HepG2 (cell line): ENCODE measurements at regions not wholly inside any gene's neighbourhood (a gene's known extent, or its start where the extent isn't known, plus 50 kb on each side); places are given as distances from the start of the nearest gene placed in this dataset.
A peak's percentile ranks its signal among the peaks of the same experiment; 100 is the strongest.

Source experiments
- FOXA3 ChIP-seq: IDR thresholded peaks from 2 replicates; pipeline ENCODE4 v1.6.1; 2016; ENCODE audit warnings: missing genetic modification reagents, missing compliant biosample characterization
- ISX ChIP-seq: sonication (generic); formaldehyde crosslinking; conservative IDR thresholded peaks from 2 replicates; pipeline ENCODE4 v1.5.0; 2020; ENCODE audit warnings: missing genetic modification reagents
- RARG ChIP-seq: sonication (generic); formaldehyde crosslinking; IDR thresholded peaks from 2 replicates; pipeline ENCODE4 v1.4.0; 2020; ENCODE audit warnings: low read depth, mild to moderate bottlenecking, missing genetic modification reagents
- STAG1 ChIP-seq: sonication (generic); formaldehyde crosslinking; IDR thresholded peaks from 2 replicates; pipeline ENCODE4 v1.4.0; 2020; ENCODE audit warnings: missing genetic modification reagents
- TARDBP ChIP-seq: sonication (generic); formaldehyde crosslinking; IDR thresholded peaks from 2 replicates; pipeline ENCODE4 v1.8.0; 2022; ENCODE audit warnings: mild to moderate bottlenecking, missing genetic modification reagents
- TCF7L2 ChIP-seq: IDR thresholded peaks from 2 replicates; pipeline ENCODE4 v1.6.1; 2011; ENCODE audit warnings: mild to moderate bottlenecking, low read depth, low read length, moderate library complexity
- TRIM24 ChIP-seq: sonication (generic); formaldehyde crosslinking; IDR thresholded peaks from 2 replicates; pipeline ENCODE4 v1.8.0; 2022; ENCODE audit warnings: mild to moderate bottlenecking, missing genetic modification reagents
- TSC22D2 ChIP-seq: sonication (generic); formaldehyde crosslinking; IDR thresholded peaks from 2 replicates; pipeline ENCODE4 v1.5.1; 2020; ENCODE audit warnings: missing genetic modification reagents, mild to moderate bottlenecking, borderline replicate concordance
- ZNF292 ChIP-seq: sonication (generic); formaldehyde crosslinking; IDR thresholded peaks from 2 replicates; pipeline ENCODE4 v1.8.1; 2022; ENCODE audit warnings: mild to moderate bottlenecking, low read depth, missing genetic modification reagents, borderline replicate concordance
- ZNF644 ChIP-seq: IDR thresholded peaks from 2 replicates; pipeline ENCODE4 v1.6.1; 2016; ENCODE audit warnings: low read depth
- ZNF83 ChIP-seq: sonication (generic); formaldehyde crosslinking; IDR thresholded peaks from 2 replicates; pipeline ENCODE4 v1.4.0; 2020; ENCODE audit warnings: missing genetic modification reagents, mild to moderate bottlenecking, borderline replicate concordance
- TF ChIP-seq, protein P1 (sequence below): sonication (generic); formaldehyde crosslinking; IDR thresholded peaks from 2 replicates; pipeline ENCODE4 v1.5.1; 2020; ENCODE audit warnings: missing genetic modification reagents, mild to moderate bottlenecking, borderline replicate concordance
- TF ChIP-seq, protein P2 (sequence below): sonication (generic); formaldehyde crosslinking; IDR thresholded peaks from 2 replicates; pipeline ENCODE4 v1.9.0; 2021; ENCODE audit warnings: missing genetic modification reagents, mild to moderate bottlenecking, borderline replicate concordance
- TF ChIP-seq, protein P3 (sequence below): sonication (generic); formaldehyde crosslinking; IDR thresholded peaks from 2 replicates; pipeline ENCODE4 v1.4.0; 2020; ENCODE audit warnings: mild to moderate bottlenecking, missing genetic modification reagents, borderline replicate concordance
- TF ChIP-seq, protein P4 (sequence below): sonication (generic); formaldehyde crosslinking; IDR thresholded peaks from 2 replicates; pipeline ENCODE4 v1.4.0; 2020; ENCODE audit warnings: missing genetic modification reagents, mild to moderate bottlenecking, borderline replicate concordance
- TF ChIP-seq, protein P5 (sequence below): sonication (generic); formaldehyde crosslinking; IDR thresholded peaks from 2 replicates; pipeline ENCODE4 v1.4.0; 2020; ENCODE audit warnings: missing genetic modification reagents, borderline replicate concordance

DNA sequence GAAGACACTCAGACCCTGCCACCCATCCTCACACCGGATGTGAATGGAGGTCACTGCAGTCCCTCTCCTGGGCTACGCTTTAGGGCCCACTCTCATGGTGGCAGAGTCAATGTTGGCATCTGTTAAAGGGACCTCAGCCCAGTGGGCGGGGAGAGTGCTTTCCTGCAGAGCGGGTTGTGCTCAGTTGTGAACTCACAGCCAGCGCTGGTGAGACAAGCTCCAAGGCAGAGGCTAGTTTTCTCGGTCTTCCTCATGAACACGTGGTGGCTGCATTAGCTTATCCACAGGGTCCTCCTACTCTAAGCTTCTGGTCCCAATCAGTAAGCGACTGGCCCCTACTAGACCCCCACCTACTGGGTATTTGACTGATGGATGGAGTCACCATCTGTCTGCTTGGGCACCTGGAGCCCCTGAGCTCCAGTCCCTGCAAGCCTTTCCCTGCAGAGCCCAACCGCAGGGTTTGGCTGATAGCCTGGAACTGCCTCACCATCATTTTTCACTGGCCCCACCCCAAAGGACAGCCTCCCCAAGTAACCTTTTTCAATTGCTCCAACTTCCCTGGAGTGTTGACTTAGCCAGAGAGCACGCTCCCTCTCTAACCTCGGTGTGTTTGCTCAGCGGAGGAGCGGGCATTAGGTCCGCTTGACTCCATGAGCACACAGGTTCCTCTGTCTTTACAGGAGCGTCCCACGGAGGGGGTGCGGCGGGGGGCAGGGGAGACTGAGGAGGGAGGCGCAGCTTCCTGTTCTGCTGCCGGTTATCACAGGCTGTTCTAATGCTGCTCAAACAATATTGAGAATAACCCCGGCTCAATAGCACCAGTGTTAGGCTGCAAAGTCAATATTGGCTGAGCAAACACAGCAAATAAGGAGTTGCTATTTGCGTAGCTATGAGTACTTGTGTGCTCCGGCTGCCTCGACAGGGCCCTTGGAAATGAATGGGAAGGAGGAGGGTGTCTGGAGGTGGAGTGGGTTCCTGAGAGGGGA lies 141.7 kb downstream of the RPLP1 start (continued):
- TF ChIP-seq, protein P1, sequence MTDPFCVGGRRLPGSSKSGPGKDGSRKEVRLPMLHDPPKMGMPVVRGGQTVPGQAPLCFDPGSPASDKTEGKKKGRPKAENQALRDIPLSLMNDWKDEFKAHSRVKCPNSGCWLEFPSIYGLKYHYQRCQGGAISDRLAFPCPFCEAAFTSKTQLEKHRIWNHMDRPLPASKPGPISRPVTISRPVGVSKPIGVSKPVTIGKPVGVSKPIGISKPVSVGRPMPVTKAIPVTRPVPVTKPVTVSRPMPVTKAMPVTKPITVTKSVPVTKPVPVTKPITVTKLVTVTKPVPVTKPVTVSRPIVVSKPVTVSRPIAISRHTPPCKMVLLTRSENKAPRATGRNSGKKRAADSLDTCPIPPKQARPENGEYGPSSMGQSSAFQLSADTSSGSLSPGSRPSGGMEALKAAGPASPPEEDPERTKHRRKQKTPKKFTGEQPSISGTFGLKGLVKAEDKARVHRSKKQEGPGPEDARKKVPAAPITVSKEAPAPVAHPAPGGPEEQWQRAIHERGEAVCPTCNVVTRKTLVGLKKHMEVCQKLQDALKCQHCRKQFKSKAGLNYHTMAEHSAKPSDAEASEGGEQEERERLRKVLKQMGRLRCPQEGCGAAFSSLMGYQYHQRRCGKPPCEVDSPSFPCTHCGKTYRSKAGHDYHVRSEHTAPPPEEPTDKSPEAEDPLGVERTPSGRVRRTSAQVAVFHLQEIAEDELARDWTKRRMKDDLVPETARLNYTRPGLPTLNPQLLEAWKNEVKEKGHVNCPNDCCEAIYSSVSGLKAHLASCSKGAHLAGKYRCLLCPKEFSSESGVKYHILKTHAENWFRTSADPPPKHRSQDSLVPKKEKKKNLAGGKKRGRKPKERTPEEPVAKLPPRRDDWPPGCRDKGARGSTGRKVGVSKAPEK (CRISPR knock-in tag) = peak; percentile 94; the same call in 1 of the 2 replicates
- TF ChIP-seq, protein P2, sequence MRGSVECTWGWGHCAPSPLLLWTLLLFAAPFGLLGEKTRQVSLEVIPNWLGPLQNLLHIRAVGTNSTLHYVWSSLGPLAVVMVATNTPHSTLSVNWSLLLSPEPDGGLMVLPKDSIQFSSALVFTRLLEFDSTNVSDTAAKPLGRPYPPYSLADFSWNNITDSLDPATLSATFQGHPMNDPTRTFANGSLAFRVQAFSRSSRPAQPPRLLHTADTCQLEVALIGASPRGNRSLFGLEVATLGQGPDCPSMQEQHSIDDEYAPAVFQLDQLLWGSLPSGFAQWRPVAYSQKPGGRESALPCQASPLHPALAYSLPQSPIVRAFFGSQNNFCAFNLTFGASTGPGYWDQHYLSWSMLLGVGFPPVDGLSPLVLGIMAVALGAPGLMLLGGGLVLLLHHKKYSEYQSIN (CRISPR knock-in tag) = no peak
- TF ChIP-seq ZNF644 (CRISPR knock-in tag) (no peak), STAG1 (CRISPR knock-in tag) (no peak), ZNF292 (CRISPR knock-in tag) (no peak; the same call in 1 of the 2 replicates), TCF7L2 (no peak), FOXA3 (CRISPR knock-in tag) (peak; percentile 100), TARDBP (CRISPR knock-in tag) (peak; percentile 98), TRIM24 (CRISPR knock-in tag) (no peak), ISX (CRISPR knock-in tag) (peak; percentile 90; the same call in 1 of the 2 replicates), ZNF83 (CRISPR knock-in tag) (no peak), RARG (CRISPR knock-in tag) (no peak), TSC22D2 (CRISPR knock-in tag) (no peak)
- TF ChIP-seq, protein P3, sequence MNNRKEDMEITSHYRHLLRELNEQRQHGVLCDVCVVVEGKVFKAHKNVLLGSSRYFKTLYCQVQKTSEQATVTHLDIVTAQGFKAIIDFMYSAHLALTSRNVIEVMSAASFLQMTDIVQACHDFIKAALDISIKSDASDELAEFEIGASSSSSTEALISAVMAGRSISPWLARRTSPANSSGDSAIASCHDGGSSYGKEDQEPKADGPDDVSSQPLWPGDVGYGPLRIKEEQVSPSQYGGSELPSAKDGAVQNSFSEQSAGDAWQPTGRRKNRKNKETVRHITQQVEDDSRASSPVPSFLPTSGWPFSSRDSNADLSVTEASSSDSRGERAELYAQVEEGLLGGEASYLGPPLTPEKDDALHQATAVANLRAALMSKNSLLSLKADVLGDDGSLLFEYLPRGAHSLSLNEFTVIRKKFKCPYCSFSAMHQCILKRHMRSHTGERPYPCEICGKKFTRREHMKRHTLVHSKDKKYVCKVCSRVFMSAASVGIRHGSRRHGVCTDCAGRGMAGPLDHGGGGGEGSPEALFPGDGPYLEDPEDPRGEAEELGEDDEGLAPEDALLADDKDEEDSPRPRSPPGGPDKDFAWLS (CRISPR knock-in tag) = no peak
- TF ChIP-seq, protein P4, sequence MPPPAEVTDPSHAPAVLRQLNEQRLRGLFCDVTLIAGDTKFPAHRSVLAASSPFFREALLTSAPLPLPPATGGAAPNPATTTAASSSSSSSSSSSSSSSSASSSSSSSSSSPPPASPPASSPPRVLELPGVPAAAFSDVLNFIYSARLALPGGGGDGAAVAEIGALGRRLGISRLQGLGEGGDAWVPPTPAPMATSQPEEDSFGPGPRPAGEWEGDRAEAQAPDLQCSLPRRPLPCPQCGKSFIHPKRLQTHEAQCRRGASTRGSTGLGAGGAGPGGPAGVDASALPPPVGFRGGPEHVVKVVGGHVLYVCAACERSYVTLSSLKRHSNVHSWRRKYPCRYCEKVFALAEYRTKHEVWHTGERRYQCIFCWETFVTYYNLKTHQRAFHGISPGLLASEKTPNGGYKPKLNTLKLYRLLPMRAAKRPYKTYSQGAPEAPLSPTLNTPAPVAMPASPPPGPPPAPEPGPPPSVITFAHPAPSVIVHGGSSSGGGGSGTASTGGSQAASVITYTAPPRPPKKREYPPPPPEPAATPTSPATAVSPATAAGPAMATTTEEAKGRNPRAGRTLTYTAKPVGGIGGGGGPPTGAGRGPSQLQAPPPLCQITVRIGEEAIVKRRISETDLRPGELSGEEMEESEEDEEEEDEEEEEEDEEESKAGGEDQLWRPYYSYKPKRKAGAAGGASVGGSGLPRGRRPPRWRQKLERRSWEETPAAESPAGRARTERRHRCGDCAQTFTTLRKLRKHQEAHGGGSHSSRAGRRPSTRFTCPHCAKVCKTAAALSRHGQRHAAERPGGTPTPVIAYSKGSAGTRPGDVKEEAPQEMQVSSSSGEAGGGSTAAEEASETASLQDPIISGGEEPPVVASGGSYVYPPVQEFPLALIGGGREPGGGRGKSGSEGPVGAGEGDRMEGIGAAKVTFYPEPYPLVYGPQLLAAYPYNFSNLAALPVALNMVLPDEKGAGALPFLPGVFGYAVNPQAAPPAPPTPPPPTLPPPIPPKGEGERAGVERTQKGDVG = no peak
- TF ChIP-seq, protein P5, sequence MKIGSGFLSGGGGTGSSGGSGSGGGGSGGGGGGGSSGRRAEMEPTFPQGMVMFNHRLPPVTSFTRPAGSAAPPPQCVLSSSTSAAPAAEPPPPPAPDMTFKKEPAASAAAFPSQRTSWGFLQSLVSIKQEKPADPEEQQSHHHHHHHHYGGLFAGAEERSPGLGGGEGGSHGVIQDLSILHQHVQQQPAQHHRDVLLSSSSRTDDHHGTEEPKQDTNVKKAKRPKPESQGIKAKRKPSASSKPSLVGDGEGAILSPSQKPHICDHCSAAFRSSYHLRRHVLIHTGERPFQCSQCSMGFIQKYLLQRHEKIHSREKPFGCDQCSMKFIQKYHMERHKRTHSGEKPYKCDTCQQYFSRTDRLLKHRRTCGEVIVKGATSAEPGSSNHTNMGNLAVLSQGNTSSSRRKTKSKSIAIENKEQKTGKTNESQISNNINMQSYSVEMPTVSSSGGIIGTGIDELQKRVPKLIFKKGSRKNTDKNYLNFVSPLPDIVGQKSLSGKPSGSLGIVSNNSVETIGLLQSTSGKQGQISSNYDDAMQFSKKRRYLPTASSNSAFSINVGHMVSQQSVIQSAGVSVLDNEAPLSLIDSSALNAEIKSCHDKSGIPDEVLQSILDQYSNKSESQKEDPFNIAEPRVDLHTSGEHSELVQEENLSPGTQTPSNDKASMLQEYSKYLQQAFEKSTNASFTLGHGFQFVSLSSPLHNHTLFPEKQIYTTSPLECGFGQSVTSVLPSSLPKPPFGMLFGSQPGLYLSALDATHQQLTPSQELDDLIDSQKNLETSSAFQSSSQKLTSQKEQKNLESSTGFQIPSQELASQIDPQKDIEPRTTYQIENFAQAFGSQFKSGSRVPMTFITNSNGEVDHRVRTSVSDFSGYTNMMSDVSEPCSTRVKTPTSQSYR = peak; percentile 96
